HG03342 (cell line): ENCODE measurements at regions not wholly inside any gene's neighbourhood (a gene's known extent, or its start where the extent isn't known, plus 50 kb on each side); places are given as distances from the start of the nearest gene placed in this dataset.

Experiments
- ATAC-seq: cut with Tn5 transposase; IDR thresholded peaks from one replicate; pipeline ENCODE4 v1.9.1; 2021; ENCODE audit warnings: mild to moderate bottlenecking, moderate library complexity; ENCODE audit not compliant: unreplicated experiment

DNA sequence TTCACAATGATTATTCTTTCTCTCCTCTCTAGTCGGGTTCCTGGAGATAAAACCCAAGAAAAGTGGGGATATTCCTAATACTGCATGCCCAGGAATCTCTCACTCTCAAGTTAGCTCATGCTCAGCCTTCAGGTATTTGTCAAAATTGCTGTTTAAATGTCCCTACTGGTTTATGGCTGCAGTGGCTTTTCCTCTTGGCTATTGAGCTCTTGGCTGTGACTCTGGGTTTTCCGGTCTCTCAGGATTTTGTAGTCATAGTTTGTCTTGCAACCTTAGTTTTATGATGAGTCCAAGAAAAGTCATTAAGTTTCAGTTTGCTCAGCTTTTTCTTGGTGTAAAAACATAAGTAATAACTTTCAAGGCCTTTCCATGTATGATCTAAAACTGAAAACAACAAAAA is 820.7 kb upstream of the HS6ST1 start:
- ATAC-seq, result no peak

DNA sequence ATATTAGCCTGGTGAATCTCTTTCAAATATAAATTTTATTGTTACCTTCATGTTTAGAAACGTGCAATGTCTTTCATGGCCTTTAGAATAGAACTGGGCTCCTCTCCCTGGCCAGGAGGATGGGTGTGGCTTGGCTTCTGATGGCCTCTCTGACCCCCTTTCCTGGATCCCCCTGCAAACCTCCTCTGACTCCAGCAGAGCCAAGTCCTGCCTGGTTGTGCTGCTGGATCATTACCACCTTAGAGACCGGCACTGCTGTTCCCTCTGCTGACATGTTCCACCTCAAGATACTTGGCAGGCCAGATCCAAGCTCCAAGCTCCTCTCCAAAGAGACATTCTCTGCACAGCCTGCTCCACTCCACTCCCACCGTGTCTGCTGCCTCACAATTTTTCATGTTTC is 823.8 kb upstream of the HS6ST1 start:
- ATAC-seq, result no peak

DNA sequence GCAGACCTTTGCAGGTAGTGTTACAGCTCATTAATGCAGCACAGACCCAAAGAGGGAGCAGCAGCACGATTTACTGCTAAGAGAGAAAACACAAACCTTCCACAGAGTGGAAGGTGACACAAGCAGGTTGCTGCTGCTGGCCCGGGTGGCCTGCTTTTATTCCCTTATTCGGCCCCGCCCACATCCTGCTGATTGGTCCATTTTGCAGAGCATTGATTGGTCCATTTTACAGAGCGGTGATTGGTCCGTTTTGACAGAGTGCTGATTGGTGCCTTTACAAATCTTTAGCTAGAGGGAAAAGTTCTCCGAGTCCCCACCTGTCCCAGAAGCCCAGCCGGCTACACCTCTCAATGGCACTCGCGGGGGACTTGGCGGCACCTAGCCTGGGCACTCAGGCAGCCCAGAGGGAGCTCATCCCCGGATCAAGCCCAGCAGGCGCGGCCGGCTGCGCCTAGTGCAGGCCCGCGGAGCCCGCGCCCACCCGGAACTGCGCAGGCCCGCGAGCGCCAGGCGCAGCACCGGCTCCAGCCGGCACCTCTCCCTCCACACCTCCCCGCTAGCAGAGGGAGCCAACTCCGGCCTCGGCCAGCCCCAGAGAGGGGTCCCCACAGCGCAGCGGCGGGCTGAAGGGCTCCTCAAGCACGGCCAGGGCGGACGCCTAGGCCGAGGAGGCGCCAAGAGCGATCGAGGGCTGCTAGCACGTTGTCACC is 825.6 kb upstream of the HS6ST1 start:
- no peak for ATAC-seq

DNA sequence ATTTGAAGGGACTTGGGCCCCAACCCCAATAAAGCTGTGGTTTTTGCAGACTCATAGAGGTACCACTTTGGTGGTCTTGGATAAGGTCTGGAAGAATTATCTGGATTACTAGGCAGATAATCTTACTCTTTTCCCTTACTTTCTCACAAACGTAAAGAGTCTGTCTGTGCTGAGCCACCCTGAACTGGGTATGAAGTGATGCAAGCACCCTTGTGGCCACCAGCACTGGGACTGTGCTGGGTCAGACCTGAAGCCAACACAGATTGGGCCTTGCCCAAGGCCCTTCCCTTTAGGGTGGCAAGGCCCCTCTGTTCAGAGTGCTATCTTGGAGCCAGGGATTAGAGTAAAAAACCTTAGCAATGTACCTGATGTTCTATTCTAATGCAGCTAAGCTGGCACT is 827.0 kb upstream of the RAB6C start:
- ATAC-seq, result no peak

DNA sequence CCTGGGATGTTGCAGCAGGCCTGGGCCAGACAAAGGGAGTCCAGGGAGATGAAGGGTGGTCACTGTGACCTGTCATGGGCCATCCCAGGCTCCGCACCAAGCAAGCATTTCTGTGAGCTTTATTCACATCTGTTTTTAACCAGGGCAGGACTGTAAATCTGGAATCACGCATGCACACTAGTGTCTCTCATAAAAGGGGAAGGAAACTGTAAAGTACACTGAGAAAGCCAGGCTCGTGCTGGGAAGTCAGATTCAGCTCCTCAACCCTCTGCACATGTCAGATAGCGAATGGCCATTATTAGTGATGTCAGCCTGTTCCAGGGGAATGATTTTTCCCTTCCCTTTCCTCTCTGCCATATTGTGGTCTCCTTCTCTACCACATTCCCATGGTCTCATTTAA is 818.6 kb upstream of the RAB6C start:
- ATAC-seq, result no peak

DNA sequence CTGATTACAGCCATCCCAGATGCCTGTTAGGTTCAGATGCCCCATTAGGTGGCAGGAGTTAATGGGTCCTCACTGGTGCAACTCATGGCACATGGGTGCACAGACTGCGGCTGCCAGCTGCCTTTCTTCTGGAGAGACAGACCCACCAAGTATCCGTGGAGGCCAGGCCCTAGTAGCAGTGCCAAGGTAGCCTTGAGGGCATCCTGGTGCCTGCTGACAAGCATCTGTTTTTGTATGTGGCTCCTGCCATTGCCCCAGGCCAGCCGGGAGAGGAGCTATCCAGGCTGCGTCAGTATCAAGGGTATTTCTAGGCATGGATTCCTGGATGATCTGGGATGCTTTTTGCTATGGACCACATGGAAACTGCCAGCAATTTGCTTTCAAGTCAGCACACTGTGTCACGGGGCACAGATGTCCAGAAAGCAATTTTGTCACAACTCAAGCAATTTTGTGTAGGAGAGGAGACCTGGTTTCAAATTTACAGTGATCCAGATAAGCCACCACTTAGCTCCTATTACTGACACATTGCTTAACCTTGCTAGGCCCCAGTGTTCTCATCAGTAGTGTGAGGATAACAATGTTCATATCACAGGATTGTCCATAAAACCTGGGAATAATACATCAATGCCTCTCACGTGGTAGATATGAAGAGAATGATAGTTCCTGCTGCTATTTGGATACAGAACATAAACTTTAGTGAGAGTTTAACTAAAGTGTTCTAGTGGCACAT is 815.1 kb upstream of the RAB6C start:
- ATAC-seq, result no peak

DNA sequence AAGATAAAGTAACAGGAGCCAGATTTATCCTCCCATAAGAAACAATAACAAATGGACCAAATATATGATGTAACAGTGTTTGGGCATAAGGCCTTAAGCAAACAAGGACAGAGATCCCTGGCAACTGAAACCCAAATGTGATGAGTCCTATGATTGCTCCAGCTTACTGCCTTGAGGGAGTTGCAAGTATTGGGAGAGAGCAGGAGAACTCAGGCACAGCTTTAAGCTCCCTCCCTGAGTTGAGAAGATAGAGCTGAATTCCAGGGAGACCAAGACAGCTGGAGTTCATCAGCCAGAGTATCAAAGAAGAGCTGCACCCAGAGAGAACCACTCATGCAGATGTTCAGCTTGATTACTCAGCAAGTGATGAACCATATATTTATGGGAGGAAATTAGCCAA is 814.5 kb upstream of the RAB6C start:
- ATAC-seq, result no peak

DNA sequence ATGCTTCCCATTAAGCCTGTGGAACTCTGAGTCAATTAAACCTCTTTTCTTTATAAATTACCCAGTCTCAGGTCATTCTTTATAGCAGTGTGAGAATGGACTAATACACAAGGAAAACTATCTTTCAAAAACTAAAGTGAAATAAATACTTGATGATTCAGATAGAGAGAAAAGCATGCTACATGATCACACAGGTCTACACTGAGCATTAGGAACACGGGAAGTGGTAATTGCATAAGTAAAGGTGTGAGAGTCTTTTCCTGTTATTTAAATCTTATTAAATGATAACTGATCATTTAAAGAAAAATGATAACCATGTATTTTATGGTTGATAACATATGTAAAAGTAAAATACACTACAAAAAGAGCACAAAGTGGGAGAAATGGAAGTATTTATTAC is 812.0 kb upstream of the RAB6C start:
- ATAC-seq, result no peak

DNA sequence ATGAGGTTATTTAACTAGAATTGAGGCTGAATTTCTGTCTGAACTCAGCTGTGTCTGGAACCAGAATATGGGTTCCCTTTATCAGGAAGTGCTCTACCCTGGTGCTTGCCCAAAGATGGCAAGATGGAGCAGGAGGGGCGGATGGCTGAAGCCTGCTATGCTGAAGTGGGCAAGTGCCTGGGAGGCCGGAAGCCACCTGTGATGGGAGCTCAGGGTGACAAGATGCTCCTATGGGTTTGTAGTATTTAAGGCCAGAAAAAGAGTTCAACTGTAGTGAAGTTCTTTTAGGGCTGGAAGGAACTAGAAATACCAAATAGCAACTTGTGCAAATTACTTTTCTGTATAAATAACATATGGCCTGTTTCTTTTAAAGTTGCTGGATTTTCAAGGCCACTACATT is 808.9 kb upstream of the RAB6C start:
- ATAC-seq, result no peak

DNA sequence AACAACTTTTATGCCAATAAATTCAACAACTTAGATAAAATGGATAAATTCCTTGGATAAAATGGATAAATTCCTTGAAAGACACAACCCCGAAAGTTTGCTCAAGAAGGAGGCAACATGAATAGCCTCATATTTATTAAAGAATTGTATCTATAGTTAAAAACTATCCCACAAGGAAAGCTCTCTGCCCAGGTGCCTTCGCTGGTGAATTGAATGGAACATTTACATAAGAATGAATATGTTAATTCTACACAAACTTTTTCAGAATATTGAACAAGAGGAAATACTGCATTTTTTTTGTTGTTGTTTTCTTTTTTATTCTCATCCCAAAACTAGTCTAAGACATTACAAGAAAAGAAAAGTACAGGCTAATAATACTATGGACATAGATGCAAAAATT is 805.3 kb upstream of the RAB6C start:
- ATAC-seq, result no peak

DNA sequence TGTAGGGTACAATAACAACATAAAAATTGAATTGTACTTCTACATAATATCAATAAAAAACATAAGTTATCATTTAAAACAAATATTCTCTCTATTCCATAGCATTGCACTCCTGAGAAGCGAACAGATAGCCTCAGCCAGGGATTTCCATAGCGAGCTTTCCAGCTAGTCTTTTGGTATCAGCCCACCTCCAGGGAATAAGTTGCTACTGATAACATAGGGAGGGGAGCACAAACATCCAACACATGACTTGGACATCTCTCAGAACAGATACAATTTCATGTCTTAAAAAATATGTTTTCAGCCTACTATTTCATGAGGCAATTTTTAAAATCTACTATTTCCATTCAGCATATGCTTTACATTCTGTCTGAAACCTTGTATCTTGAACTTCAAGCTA is 804.4 kb upstream of the RAB6C start:
- no peak for ATAC-seq

DNA sequence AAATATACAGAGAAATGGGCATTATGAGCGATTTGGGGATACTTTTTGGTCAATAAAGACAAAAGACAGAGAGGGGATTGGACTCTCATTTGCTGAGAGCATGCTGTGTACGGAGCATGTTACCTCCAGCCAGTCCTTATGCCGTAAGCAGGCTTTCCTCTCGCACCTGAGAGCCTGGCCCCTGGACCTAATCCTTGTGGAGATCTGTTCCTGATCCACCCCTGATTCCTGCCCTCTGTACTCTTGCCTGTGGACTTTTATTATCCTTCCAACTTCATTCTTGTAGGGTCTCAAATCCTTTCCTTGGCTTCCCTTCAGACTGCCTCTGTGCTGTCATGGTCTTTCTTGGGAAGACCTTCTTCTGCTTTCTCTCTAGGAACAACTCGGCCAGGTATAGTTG is 803.1 kb upstream of the RAB6C start:
- no peak for ATAC-seq

DNA sequence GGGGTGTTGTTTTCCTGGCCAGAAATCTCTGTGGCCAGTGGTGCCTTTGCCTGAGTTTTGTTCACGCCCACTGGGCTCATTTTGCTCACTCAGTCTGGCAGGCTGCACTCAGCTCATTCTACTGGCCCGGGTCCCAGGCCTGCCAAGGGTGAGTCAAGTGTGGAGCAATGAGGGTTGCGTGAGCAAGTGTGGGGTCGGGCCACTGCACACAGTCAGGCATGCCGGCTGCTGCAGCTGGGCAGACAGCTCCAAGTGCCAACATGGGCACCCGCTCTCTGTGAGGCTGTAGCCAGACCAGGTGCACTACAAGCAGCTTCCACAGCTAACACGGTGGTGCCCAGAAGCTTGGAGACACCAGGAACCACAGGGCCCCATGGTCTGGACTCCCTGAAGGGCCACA is 801.1 kb upstream of the RAB6C start:
- no peak for ATAC-seq

DNA sequence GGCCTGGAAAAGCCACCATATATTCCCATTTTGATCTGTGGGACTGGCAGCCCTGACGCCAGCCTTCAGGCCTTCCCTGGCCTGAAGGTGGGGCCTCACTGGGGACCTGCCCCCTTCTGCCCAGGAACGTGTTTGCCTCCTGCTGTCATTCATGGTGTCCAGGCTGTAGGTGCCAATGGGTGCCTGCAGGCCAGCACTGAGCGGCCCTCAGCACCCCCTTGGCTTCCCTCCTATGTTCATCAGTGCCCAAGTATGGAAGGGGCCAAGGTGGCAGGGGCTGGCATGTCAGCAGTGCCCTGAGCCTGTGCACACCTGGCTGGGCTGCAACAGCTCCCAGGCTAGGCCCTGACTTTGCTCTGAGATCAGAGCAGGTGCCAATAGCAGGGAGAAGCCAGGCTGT is 800.3 kb upstream of the RAB6C start:
- no peak for ATAC-seq

DNA sequence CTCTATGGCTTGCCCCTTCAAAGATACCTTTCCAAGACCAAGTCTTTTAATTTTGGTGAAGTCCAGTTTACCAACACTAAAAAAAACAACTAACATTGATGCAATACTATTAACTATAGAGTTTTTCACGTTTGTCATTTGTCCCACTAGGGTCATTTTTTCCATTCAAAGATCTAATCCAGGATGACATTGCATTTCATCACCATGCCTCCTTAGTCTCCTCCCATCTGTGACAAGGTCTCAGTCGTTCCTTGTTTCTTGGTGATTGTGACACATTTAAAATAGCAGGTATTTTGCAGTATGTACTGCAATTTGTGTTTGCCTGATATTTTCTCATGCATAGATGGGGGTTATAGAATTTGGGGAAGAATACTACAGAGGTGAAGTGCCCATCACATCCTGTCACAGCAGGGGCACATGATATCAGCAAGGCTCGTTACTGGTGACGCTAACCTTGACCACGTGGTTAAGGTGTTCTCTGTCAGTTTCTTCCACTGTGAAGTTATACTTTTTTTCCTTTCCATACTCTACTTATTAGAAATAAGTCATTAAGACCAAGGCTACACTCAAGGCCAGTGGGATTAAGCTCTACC is 799.2 kb upstream of the RAB6C start:
- no peak for ATAC-seq

DNA sequence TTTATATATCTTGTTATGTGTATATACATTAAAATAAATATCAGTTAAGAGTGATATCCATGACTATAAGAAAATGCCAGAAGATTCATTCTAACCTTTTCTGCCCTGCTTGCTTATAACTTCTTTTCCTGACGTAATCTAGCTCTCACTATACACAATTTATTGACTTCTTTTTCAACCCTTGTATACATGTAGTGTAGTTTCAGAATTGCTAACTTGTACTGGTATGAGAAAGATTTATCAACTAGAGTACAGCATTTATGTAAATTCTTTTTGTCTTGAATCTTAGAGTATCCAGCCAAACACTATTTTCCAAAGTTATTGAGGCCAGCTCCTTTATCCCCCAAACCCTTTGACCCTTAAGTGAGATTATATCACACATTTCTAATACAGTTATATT is 798.0 kb upstream of the RAB6C start:
- ATAC-seq, result no peak

DNA sequence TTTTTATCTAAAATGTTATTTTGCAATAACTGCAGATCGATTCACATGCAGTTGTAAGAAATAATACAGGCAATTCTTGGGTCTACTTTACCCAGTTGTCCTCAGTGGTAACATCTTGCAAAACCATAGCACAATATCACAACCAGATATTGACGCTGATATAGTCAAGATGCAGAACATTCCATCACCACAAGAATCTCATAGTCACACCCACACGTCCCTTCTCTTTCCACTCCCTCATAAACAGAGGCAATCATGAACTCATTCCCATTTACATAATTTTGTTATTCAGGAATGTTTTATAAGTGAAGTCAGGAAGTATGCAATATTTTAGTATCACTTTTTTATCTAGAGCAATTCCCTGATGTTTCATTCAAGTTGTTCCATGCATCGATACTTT is 797.5 kb upstream of the RAB6C start:
- no peak for ATAC-seq

DNA sequence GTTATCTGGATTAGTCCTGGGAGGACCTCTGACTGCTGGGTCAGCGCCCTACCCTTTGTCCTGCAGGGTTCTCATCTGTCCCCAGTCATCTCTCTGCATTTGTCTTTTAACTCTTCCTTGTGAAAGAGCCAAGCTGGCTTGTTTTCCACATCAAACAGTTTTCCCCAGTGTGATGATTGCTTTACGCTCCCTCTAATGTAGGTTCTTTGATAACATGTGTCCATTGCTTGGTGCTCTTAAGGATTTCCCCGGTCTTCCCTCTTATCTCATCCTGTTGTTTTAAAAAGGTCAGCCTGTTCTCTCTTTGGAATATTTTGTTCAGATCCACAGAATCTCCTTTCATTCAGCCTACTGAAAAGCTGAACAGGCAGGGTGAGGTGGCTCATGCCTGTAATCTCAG is 792.1 kb upstream of the RAB6C start:
- no peak for ATAC-seq

DNA sequence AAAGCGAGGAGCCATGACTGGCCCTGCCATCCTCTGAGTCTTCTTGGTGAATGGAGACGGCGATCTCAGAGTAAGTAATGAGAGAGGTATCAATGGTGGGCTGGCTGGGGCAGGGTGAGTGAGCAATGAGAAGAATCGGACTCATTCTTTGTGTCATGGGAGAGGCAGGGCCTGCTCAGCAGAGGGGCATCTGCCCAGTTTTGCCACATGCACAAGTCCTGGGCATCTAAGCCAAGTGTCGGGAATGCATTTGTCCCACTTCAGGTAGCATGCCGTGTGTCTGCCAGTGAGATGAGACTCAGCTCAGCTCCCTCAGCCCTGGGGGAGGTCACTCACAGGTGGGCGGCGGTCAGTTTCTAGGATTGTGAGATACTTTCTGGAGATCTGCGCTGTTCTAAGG is 791.0 kb upstream of the RAB6C start:
- no peak for ATAC-seq

DNA sequence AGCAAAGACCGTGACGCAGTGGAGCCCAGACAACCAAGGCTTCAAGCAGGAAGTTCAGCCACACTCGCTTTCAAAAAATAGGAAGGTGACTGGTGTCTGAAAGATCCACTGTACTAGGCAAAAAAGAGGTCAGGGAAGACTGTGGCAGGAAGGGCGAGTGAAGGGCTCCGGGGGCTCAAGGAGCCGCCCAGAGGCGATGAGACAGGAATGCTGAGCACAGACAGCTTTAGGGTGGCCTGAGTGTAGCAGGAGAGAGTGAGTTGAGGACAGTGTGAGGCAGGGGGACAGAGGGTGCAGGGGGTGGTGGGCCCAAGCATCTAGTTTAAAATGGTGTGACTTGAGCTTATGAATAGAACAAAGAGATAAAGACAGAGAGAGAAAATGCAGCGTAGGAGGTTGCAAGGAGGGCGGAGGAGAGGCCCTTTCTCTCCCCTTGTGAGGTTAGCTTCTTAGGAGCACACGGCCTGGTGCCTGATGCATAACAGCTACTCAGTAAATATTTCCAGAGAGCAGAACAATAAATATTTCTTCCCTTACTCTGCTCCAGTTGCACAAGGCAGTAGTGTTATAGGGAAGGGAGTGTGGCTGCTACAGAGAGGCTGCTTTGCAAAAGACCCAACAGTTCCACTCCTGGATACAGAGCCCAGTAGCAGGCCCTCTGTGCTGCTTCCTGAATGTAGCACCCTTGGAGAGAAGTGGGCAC is 789.7 kb upstream of the RAB6C start:
- ATAC-seq, result no peak

DNA sequence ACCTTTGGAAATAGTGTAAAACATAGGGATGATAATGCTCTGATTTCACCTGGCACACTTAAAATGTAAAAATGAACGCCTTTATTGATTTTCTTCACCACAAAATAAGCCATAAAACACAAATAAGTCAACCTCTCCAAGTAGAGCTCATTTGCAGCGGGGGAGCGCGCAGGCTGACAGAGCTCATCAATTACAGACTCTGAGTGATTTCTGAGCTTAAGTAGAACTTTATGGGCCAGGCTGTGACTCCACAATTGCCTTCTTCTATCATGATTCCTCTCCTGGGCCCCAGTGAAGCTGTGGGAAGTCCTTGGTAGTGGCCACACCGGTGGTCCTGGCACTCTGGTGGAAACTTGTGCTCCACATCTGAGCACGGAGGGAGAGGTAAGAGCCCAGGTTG is 789.0 kb upstream of the RAB6C start:
- ATAC-seq, result no peak

DNA sequence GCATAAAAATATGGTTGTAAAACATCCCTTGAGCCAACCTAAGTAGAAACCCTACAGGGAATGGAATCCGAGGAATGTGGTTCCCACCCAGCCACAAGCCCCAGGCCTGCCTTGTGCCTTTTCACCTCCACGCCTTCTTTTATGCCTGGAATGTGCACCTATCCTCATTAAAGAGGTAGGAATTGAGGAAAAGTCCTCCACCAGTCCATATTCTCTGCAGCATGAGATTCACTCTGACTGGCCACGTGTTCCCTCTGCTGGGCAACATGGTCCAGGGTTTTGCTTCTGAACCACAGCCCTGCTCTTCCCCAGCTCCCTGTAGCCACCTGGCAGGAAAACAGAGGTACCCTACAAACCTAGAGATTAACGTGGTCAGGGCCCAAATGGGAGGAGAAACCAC is 787.9 kb upstream of the RAB6C start:
- ATAC-seq, result no peak
